GM18507 (cell line): ENCODE measurements at regions not wholly inside any gene's neighbourhood (a gene's known extent, or its start where the extent isn't known, plus 50 kb on each side); places are given as distances from the start of the nearest gene placed in this dataset.
"Not testable (repeated sequence)": the region's sequence is repeated elsewhere in the genome, so short reads cannot be mapped to it uniquely, and the experiment has no call there.

ENCODE experiments used
- DNase-seq: peaks from one replicate; pipeline ENCODE4 v3.0.0; 2011; ENCODE audit warnings: low read depth; ENCODE audit not compliant: insufficient read length; ENCODE audit errors: extremely low spot score
- FAIRE-seq: peaks from 2 replicates; lab custom pipeline; 2011; peaks lifted over from hg19 to GRCh38; lab: Jason Lieb, UNC

- FAIRE-seq, result no peak
These were observed 1014.8 kb downstream of the RAPGEF2 start for GRCh38 chr4:160117686-160118085.

GRCh38 chr4:160125576-160126287 lies 1022.9 kb downstream of the RAPGEF2 start:
- DNase-seq, FAIRE-seq: not testable (repeated sequence)

More at GRCh38 chr4:160117686-160118085, 1014.8 kb downstream of the RAPGEF2 start:
- DNase-seq, result no peak

DNA sequence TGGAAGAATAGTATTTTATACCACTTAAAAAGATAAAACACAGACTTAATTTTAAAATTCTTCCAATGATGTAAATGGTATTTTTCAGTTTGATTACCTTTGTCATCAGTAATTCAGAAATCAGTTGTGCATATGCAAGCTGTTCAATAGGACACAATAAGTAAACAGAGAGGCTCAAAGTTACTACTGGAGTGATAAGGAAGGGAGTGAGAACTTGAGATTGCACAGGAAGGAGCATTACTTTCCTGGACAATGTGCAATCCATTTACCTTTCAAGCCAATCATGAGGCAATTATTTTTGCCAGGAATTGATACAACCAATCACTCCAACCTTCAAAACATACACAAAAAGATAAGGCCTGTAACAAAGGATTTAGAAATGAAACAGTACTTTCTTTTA lies 1024.3 kb downstream of the RAPGEF2 start:
- DNase-seq (no peak), FAIRE-seq (no peak)

DNA sequence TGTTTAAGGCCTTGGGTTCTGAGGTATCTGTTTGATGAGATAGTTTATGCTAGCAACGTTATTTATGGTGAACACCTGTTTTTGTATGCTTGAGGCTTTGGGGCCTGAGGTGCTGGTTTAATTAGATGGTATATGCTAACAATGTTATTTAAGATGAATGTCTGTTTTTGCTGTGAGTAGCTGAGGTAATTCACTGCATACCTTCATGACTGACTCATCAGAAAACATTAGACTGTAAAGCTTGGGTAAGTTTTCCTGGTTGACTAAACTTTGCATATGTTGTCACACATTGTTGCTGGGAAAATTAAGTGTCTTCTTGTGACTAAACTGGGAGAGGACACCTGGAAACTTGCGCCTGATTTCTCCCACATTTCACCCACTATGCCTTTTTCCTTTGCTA lies 1026.6 kb downstream of the RAPGEF2 start:
- no peak for DNase-seq
- no peak for FAIRE-seq

DNA sequence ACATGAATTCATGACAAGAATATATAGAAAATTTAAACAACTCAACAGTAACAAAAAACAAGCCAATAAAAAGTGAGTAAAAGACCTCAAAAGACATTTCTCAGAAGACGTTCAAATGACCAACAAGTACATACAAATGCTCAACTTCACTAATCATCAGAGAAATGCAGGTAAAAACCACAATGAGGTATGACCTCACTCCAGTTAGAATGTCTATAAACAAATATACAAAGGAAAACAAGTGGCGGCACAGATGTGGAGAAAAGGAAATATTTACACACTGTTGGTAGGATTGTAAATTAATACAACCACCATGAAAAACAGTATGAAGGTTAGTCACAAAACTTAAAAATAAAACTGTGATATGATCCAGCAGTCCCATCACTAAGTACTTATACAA lies 1033.1 kb downstream of the RAPGEF2 start:
- no peak for FAIRE-seq
- no peak for DNase-seq

DNA sequence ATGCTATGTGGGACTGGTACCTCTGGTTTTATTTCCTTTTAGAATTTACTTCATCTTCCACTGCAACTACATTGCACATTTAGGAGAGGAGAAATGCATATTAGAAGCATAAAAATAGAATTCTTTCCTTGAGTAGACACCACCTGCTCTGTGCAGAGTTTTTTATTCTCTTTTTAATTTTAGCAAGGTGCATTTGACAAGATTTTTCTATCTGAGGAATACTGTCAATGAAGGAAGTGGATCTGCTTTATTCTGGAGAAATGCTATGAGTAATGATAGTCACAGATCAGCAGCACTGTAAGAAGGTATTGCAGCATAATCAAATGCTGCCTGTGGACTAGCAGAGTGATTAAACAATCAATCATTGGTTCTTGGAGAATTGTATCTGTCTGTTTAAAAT lies 1038.3 kb downstream of the RAPGEF2 start:
- no peak for FAIRE-seq
- DNase-seq, result no peak

- DNase-seq (no peak), FAIRE-seq (peak; percentile 53)
These were observed 1039.7 kb downstream of the RAPGEF2 start for GRCh38 chr4:160142579-160142978.

GRCh38 chr4:160143574-160143973 lies 1040.7 kb downstream of the RAPGEF2 start:
- FAIRE-seq, result no peak
- no peak for DNase-seq

GRCh38 chr4:160159457-160159856 lies 1056.6 kb downstream of the RAPGEF2 start:
- DNase-seq (no peak), FAIRE-seq (no peak)

DNA sequence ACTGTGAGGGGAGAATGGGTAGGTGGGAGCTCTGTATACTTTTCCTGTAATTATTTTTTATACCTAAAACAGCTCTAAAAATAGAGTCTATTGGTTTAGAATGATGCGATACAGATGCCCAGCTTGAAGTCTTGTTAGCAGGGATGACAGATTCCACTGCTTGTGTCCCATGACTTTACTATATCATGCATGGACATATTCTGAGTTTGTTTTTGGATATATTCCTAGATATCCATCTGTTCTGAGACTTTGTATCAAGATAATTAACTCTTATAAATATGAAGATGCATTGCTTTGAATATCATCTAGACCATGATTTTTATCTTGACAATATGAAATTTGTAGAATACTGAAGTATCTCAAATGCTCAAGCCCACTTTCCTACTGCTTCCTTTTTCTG lies 1058.1 kb downstream of the RAPGEF2 start:
- DNase-seq (no peak), FAIRE-seq (no peak)

GRCh38 chr4:160175064-160175643 lies 1072.3 kb downstream of the RAPGEF2 start:
- DNase-seq (no peak), FAIRE-seq (no peak)

- DNase-seq (no peak), FAIRE-seq (no peak)
These were observed 1077.3 kb downstream of the RAPGEF2 start for GRCh38 chr4:160180211-160180610.

DNA sequence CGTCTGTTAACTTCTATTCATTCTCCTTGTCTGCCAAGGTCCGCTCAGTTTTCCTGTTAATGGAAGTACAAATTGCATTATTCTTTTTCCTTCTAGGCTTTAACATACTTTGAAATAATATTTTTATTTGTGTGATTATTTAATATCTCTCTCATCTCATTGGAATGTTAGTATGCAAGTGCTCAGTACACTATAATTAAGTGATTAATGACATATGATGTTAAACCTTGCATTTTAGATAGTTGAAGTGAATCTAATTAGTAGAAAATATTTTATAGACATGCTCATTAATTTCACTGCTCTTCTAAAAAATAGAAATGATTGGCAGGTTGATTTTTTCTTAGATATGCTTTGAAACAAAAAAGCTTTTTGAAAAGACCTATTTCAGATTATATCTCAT lies 1079.8 kb downstream of the RAPGEF2 start:
- FAIRE-seq, result no peak
- no peak for DNase-seq

- no peak for FAIRE-seq
- no peak for DNase-seq
These were observed 1082.0 kb downstream of the RAPGEF2 start for GRCh38 chr4:160184884-160185283.

GRCh38 chr4:160193787-160194186 lies 1090.9 kb downstream of the RAPGEF2 start:
- DNase-seq, result no peak
- FAIRE-seq, result no peak

- DNase-seq, result no peak
These were observed 1091.8 kb downstream of the RAPGEF2 start for GRCh38 chr4:160194716-160195115.

GRCh38 chr4:160202802-160203201 lies 1099.9 kb downstream of the RAPGEF2 start:
- no peak for FAIRE-seq

More at GRCh38 chr4:160194716-160195115, 1091.8 kb downstream of the RAPGEF2 start:
- FAIRE-seq, result no peak

DNA sequence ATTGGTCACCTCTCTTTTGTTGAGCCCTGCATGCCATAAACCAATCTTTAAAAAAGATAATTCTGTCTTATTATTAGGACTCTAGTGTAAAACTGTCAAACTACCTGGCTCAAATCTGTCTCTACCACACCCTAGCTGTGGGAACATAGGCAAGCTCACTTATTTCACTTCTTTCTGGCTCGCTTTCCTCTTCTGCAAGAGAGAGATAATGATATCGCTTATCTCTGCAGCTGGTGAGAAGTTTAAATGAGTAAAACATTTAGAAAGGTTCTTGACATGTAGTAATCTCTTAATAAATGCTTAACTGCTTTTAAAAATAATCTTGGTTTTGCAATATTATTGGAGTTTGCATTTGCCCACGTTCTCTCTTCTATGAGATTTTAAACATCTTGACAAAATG lies 1109.2 kb downstream of the RAPGEF2 start:
- DNase-seq (no peak), FAIRE-seq (no peak)

More at GRCh38 chr4:160202802-160203201, 1099.9 kb downstream of the RAPGEF2 start:
- no peak for DNase-seq

- no peak for FAIRE-seq
- DNase-seq, result no peak
These were observed 1110.5 kb downstream of the RAPGEF2 start for GRCh38 chr4:160213366-160213765.

DNA sequence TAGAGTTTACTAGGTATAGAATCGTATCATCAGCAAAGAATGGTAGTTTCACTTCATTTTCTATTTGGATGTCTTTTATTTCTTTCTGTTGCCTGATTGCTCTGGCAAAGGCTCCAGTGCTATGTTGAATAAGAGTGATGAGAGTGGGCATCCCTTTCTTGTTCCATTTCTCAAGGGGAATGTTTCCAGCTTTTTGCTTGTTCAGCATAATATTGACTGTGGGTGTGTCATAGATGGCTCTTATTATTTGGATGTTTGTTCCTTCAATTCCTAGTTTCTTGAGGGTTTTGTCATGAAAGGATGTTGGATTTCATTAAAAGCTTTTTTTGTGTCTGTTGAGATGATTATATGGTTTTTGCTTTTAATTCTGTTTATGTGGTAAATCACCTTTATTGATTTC lies 1114.5 kb downstream of the RAPGEF2 start:
- DNase-seq (no peak), FAIRE-seq (no peak)

DNA sequence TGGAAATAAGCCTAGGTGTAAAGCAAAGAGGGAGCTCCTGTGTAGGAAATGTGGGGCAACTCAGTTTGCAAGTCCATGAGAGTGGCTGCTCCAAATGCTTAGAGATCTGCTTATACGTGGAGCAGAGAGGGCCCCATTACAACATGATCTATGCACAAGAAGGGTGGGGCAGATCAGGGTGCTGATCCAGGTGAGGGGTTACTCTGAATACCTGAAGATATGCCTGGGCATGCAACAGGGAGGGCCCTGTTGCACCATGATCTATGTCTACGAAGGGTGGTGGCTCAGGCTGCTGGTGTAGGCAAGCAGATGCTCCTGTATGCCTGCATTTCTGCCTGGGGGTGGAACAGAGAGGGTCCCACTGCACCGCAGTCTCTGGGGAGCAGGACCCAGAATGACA lies 1121.2 kb downstream of the RAPGEF2 start:
- no peak for FAIRE-seq

More for the DNA sequence above, 1121.2 kb downstream of the RAPGEF2 start:
- DNase-seq, result no peak
